Stimulated activated CD4-positive, alpha-beta T cell treated with anti-CD3 and anti-CD28 coated beads, Interleukin-4, amount 100 ng/mL, for 1 hour (primary cell): ENCODE measurements at regions not wholly inside any gene's neighbourhood (a gene's known extent, or its start where the extent isn't known, plus 50 kb on each side); places are given as distances from the start of the nearest gene placed in this dataset.
"Not testable (repeated sequence)": the region's sequence is repeated elsewhere in the genome, so short reads cannot be mapped to it uniquely, and the experiment has no call there.

Experiments
- DNase-seq: peaks from one replicate; pipeline ENCODE4 v3.0.0-alpha.2; 2020

GRCh38 chr3:95197661-95198060 lies 1134.8 kb downstream of the NSUN3 start:
- no peak for DNase-seq

GRCh38 chr3:95200384-95200783 lies 1137.5 kb downstream of the NSUN3 start:
- DNase-seq, result no peak

- no peak for DNase-seq
These were observed 1148.0 kb downstream of the NSUN3 start for GRCh38 chr3:95210878-95211277.

GRCh38 chr3:95212117-95212516 lies 1149.3 kb downstream of the NSUN3 start:
- DNase-seq, result no peak

- no peak for DNase-seq
These were observed 1152.6 kb downstream of the NSUN3 start for GRCh38 chr3:95215437-95215957.

GRCh38 chr3:95217661-95218060 lies 1154.8 kb downstream of the NSUN3 start:
- DNase-seq, result no peak

- DNase-seq, result no peak
These were observed 1155.6 kb downstream of the NSUN3 start for GRCh38 chr3:95218484-95218883.

GRCh38 chr3:95226437-95226836 lies 1163.6 kb downstream of the NSUN3 start:
- DNase-seq, result no peak

GRCh38 chr3:95227092-95227491 lies 1164.2 kb downstream of the NSUN3 start:
- DNase-seq, result no peak

GRCh38 chr3:95228416-95228815 lies 1165.6 kb downstream of the NSUN3 start:
- no peak for DNase-seq

- no peak for DNase-seq
These were observed 1173.1 kb downstream of the NSUN3 start for GRCh38 chr3:95235916-95236315.

- no peak for DNase-seq
These were observed 1174.9 kb downstream of the NSUN3 start for GRCh38 chr3:95237783-95238182.

GRCh38 chr3:95240395-95240794 lies 1177.5 kb downstream of the NSUN3 start:
- no peak for DNase-seq

- not testable (repeated sequence) for DNase-seq
These were observed 1178.4 kb downstream of the NSUN3 start for GRCh38 chr3:95241256-95241655.

GRCh38 chr3:95246413-95246812 lies 1183.6 kb downstream of the NSUN3 start:
- no peak for DNase-seq

GRCh38 chr3:95254061-95254460 lies 1191.2 kb downstream of the NSUN3 start:
- no peak for DNase-seq

GRCh38 chr3:95254758-95255157 lies 1191.9 kb downstream of the NSUN3 start:
- no peak for DNase-seq

GRCh38 chr3:95265129-95265528 lies 1202.3 kb downstream of the NSUN3 start:
- no peak for DNase-seq

GRCh38 chr3:95271395-95271794 lies 1208.5 kb downstream of the NSUN3 start:
- DNase-seq, result no peak

GRCh38 chr3:95272166-95272565 lies 1209.3 kb downstream of the NSUN3 start:
- DNase-seq, result no peak

- no peak for DNase-seq
These were observed 1209.9 kb downstream of the NSUN3 start for GRCh38 chr3:95272781-95273180.

GRCh38 chr3:95277613-95278012 lies 1214.8 kb downstream of the NSUN3 start:
- no peak for DNase-seq

- no peak for DNase-seq
These were observed 1218.0 kb downstream of the NSUN3 start for GRCh38 chr3:95280711-95281352.

- no peak for DNase-seq
These were observed 1226.4 kb downstream of the NSUN3 start for GRCh38 chr3:95289295-95289694.

GRCh38 chr3:95297581-95297980 lies 1234.7 kb downstream of the NSUN3 start:
- no peak for DNase-seq
